ENCODE measurements at regions not wholly inside any gene's neighbourhood (a gene's known extent, or its start where the extent isn't known, plus 50 kb on each side); places are given as distances from the start of the nearest gene placed in this dataset.

DNA sequence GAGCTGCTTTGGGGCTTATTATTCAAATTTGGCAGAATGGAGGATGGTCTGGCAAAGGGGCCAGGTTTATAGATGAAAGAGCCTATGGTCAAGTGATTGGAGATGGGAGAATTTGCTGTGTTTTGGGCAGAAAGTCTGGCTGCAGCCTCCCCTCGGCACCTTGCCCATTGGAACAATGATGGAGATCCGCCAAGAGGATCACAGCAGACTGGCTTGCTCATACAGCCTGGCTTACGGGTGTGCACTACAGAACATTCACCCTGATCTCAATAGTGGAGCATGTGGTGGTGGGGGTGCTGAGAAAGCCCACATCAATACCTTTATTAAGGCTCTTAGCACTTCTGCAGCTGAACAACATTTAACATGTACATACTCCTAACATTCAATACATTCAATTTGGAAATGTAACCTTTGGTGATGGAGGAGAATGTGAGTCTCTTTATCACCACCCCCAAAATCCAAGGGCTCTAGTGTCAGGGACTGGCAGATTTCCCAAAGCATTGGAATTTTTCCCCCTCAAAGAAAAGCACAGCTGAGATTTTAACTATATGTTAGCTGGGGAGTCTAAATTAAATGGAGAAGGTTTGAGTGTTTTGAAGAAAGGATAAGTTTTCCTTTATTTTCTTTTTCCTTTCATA lies 118.4 kb upstream of the TMC3 start:
- Histone ChIP-seq H3K79me1 (ENCODE audit: insufficient read depth, low read depth, low read length, poor library complexity, severe bottlenecking) (no peaks in the 10 kb centered on the region), H3K4me1 (ENCODE audit: insufficient read depth, low read length) (no peaks in the 10 kb centered on the region), H2BK12ac (ENCODE audit: insufficient read length, low read depth, low read length) (no peak overlapping the region), H2BK120ac (ENCODE audit: low read depth, low read length, poor library complexity, severe bottlenecking) (no peak overlapping the region), H3T11ph (ENCODE audit: low read length) (no peak overlapping the region), H3K23ac (ENCODE audit: insufficient read length, low read depth, low read length) (no peak overlapping the region), H3K9ac (ENCODE audit: extremely low read depth, insufficient read length, low read length) (no peak overlapping the region), H3K79me2 (ENCODE audit: insufficient read depth, low read length) (no peaks in the 10 kb centered on the region), H3K4me2 (ENCODE audit: insufficient read depth, insufficient read length, low read length) (no peak overlapping the region), H3K4ac (ENCODE audit: low read depth, low read length) (no peak overlapping the region), H3K18ac (ENCODE audit: insufficient read length, low read depth, low read length) (no peak overlapping the region), H2BK15ac (ENCODE audit: low read depth, low read length) (no peak overlapping the region), H4K8ac (replicated peaks; ENCODE audit: insufficient read length, low read depth, low read length) (no peak overlapping the region), H3K56ac (ENCODE audit: insufficient read length, low read depth, low read length) (no peak overlapping the region), H2AK5ac (ENCODE audit: insufficient read length, low read length) (no peak overlapping the region), H4K5ac (ENCODE audit: insufficient read length, low read depth, low read length) (no peak overlapping the region), H3K27ac (ENCODE audit: insufficient read length, low read depth, low read length) (no peak overlapping the region), H2BK20ac (ENCODE audit: low read depth, low read length, poor library complexity, severe bottlenecking) (no peak overlapping the region), H3K23me2 (ENCODE audit: insufficient read length, low read depth, low read length, poor library complexity, severe bottlenecking) (no peaks in the 10 kb centered on the region), H3K27me3 (ENCODE audit: insufficient read depth, low read length) (no peaks in the 10 kb centered on the region), H2BK5ac (ENCODE audit: insufficient read length, low read length) (no peak overlapping the region), H2AFZ (ENCODE audit: low read length) (no peak overlapping the region), H3K9me3 (ENCODE audit: control insufficient read depth, low read depth, low read length) (no peaks in the 10 kb centered on the region), H4K91ac (ENCODE audit: insufficient read length, low read depth, low read length) (no peak overlapping the region), H4K20me1 (ENCODE audit: control insufficient read depth, insufficient read depth, insufficient read length) (no peaks in the 10 kb centered on the region), H3K14ac (ENCODE audit: insufficient read depth, low read length) (no peak overlapping the region)
- Mint-ChIP-seq H3K4me1 (peaks cover 3 to 4% of the 10 kb centered on the region in 2 experiments; a peak in 3 of 4 replicates), H3K27ac (no peak overlapping the region; a peak in 1 of 7 replicates), H3K4me3 (no peak overlapping the region), H3K36me3 (ENCODE audit: insufficient read depth in 1 of 3, low read depth in 3 of 3) (no peaks in the 10 kb centered on the region), H3K27me3 (ENCODE audit: low read depth) (no peaks in the 10 kb centered on the region; the same call in none of the 2 replicates), H3K9me3 (no peaks in the 10 kb centered on the region; a peak in 1 of 5 replicates)
- TF ChIP-seq, protein P1, sequence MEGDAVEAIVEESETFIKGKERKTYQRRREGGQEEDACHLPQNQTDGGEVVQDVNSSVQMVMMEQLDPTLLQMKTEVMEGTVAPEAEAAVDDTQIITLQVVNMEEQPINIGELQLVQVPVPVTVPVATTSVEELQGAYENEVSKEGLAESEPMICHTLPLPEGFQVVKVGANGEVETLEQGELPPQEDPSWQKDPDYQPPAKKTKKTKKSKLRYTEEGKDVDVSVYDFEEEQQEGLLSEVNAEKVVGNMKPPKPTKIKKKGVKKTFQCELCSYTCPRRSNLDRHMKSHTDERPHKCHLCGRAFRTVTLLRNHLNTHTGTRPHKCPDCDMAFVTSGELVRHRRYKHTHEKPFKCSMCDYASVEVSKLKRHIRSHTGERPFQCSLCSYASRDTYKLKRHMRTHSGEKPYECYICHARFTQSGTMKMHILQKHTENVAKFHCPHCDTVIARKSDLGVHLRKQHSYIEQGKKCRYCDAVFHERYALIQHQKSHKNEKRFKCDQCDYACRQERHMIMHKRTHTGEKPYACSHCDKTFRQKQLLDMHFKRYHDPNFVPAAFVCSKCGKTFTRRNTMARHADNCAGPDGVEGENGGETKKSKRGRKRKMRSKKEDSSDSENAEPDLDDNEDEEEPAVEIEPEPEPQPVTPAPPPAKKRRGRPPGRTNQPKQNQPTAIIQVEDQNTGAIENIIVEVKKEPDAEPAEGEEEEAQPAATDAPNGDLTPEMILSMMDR (conservative IDR thresholded peaks at IDR 0.05), result no peak
- DNase-seq, result no peak
- no CpG with 5 or more reads among the region's 3 CpGs for WGBS (ENCODE audit: extremely low coverage, insufficient read length, low lambda C conversion rate)

Data from H9 (cell line).